Stimulated activated naive CD8-positive, alpha-beta T cell treated with anti-CD3 and anti-CD28 coated beads, Interleukin-15, amount 100 ng/mL, for 72 hours (primary cell): ENCODE measurements at regions not wholly inside any gene's neighbourhood (a gene's known extent, or its start where the extent isn't known, plus 50 kb on each side); places are given as distances from the start of the nearest gene placed in this dataset.
A peak's percentile ranks its signal among the peaks of the same experiment; 100 is the strongest.
"Not testable (repeated sequence)": the region's sequence is repeated elsewhere in the genome, so short reads cannot be mapped to it uniquely, and the experiment has no call there.

Experiments
- ATAC-seq: fragments of 150-1000 bp; cut with Tn5 transposase; 2 replicates; pipeline ENCODE4 v1.10.0; 2021; ENCODE audit warnings: mild to moderate bottlenecking, moderate library complexity
- DNase-seq, 2 donors: peaks; one replicate each; pipeline ENCODE4 v3.0.0; 2021 to 2022
- H3K27ac Mint-ChIP-seq, 2 donors: one replicate each; pipeline ENCODE4 v1.8.0; 2022; ENCODE audit warnings: mild to moderate bottlenecking in 2 of 2, mixed read lengths in 2 of 2, moderate library complexity in 2 of 2
- H3K27me3 Mint-ChIP-seq: one replicate; pipeline ENCODE4 v1.8.0; 2022; ENCODE audit warnings: mixed read lengths
- H3K4me1 Mint-ChIP-seq: one replicate; pipeline ENCODE4 v1.8.0; 2022; ENCODE audit warnings: mild to moderate bottlenecking, mixed read lengths
- H3K4me3 Mint-ChIP-seq, 2 donors: one replicate each; pipeline ENCODE4 v1.8.0; 2022; ENCODE audit warnings: mild to moderate bottlenecking in 2 of 2, mixed read lengths in 2 of 2, moderate library complexity in 1 of 2
- H3K9me3 Mint-ChIP-seq, 2 donors: one replicate each; pipeline ENCODE4 v1.8.0; 2022; ENCODE audit warnings: mixed read lengths in 2 of 2

DNA sequence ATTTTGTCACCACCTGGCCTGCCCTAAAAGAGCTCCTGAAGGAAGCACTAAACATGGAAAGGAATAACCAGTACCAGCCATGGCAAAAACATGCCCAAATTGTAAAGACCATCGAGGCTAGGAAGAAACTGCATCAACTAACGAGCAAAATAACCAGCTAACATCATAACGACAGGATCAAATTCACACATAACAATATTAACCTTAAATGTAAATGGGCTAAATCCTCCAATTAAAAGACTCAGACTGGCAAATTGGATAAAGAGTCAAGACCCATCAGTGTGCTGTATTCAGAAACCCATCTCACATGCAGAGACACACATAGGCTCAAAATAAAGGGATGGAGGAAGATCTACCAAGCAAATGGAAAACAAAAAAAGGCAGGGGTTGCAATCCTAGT is 264.3 kb upstream of the XYLT1 start:
- peaks cover 7 to 13% of the 10 kb centered on the region in 2 donors for H3K9me3 Mint-ChIP-seq
- not testable (repeated sequence) for H3K4me3 Mint-ChIP-seq, H3K4me1 Mint-ChIP-seq, ATAC-seq, H3K27me3 Mint-ChIP-seq, DNase-seq, H3K27ac Mint-ChIP-seq

DNA sequence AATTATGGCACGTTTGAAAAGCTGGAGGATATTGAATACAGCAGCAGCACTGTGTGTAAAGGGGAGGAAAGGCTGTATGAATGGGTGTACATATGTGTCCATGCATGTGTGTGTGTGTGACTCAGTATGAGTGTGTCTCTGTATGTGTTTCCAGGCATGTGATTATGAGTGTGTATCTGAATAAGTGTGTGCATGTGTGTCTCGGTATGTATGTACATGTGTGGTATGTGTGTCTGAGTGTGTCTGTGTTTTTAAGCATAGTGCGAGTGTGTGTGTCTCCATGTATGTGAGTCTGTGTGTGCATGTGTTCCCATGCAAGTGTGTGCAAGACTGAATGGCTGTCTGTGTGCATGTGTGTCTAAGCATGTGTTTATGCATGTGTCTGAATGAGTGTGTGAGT is 259.1 kb upstream of the XYLT1 start:
- Mint-ChIP-seq H3K4me1 (no peaks in the 10 kb centered on the region), H3K4me3 (no peak overlapping the region), H3K9me3 (peaks cover 0 to 13% of the 10 kb centered on the region in 2 donors), H3K27ac (no peak overlapping the region), H3K27me3 (peaks cover 18% of the 10 kb centered on the region)
- no peak for DNase-seq
- no peak for ATAC-seq

DNA sequence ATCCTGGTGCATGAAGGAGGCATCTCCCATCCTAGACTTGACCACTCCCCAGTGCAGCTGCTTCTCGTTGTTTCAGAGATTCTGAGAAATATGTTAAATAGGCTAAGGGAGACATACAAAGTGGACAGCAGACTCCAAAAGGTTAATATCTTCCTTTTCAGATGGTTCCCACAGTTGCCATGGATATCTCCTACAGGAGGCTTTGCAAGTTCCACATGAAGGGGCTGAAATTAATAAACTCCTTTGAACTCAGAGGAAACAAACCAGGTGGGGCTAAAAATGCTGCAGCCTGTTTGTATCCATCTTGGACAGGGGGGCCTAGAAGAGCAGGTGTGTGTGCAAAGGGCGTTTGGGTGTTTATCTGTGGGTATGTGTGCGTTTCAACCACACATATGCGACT is 257.4 kb upstream of the XYLT1 start:
- ATAC-seq (no peak), DNase-seq (no peak)
- Mint-ChIP-seq H3K27me3 (peaks cover 18% of the 10 kb centered on the region), H3K4me3 (no peak overlapping the region), H3K27ac (no peak overlapping the region), H3K4me1 (no peaks in the 10 kb centered on the region), H3K9me3 (peaks cover 0 to 6% of the 10 kb centered on the region in 2 donors)

- no peak for DNase-seq
- peaks cover 31% of the 10 kb centered on the region for H3K27me3 Mint-ChIP-seq
Measured at GRCh38 chr16:17724242-17724898, 253.6 kb upstream of the XYLT1 start.

DNA sequence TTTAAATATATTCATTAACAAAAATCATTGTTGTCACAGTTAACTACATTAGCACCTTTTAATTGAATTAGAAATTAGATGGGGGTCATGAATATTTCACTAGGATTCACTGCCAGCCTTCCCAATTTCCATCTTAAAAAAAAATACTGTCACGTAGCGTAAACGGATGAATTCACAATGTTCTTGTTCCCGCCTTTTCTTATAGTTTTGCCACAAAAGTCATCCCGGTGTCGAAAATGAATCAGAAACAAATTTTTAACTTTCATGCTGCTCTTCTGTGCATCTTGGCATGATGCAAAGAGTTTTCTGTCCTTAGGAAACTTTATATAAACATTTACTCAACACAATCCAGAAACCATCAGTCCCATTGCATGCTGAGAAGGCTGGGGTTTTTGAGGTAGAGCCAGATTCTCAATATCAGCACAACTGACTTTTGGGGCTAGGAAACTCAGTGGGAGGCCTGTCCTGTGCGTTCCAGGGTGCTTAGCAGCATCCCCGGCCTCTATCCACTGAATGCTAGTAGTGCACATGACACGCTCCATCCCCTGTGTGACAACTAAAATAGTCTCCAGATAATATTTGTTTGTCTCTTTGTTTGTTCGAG is 252.9 kb upstream of the XYLT1 start:
- Mint-ChIP-seq H3K9me3 (no peaks in the 10 kb centered on the region), H3K27me3 (peaks cover 23% of the 10 kb centered on the region), H3K4me3 (no peak overlapping the region), H3K27ac (no peak overlapping the region), H3K4me1 (no peaks in the 10 kb centered on the region)
- DNase-seq = no peak
- ATAC-seq = no peak

More at GRCh38 chr16:17724242-17724898, 253.6 kb upstream of the XYLT1 start:
- Mint-ChIP-seq H3K9me3 (no peaks in the 10 kb centered on the region), H3K4me3 (no peak overlapping the region), H3K4me1 (no peaks in the 10 kb centered on the region), H3K27ac (peak overlapping the region in 1 of 2 donors; percentile 59)
- ATAC-seq = no peak

GRCh38 chr16:17718495-17718894 is 247.7 kb upstream of the XYLT1 start:
- Mint-ChIP-seq H3K27ac (no peak overlapping the region), H3K27me3 (peaks cover 32% of the 10 kb centered on the region), H3K4me3 (no peak overlapping the region), H3K4me1 (no peaks in the 10 kb centered on the region), H3K9me3 (peaks cover 0 to 4% of the 10 kb centered on the region in 2 donors)
- DNase-seq = no peak
- ATAC-seq = no peak

DNA sequence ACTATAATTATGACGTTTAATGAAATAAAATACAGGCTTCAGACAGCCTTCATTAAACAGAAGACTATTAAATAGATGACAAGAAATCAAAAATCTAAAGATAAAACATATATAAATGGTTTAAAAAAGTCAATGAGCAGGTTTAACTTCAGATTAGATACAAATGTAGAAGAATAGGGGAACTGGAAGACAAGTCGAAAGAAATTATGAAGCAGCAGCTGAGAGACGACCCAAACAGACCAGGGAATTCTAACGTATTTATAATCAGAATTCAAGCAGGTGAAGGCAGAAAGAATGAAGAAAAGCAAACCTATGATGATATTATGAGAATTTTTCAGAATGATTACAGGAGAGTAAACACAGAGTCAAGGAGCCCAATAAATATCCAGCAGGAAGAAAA is 235.1 kb upstream of the XYLT1 start:
- Mint-ChIP-seq H3K4me1 (no peaks in the 10 kb centered on the region), H3K27ac (no peak overlapping the region), H3K4me3 (no peak overlapping the region), H3K9me3 (peaks cover 10 to 13% of the 10 kb centered on the region in 2 donors), H3K27me3 (peaks cover 12% of the 10 kb centered on the region)
- DNase-seq (no peak), ATAC-seq (no peak)

GRCh38 chr16:17696616-17697015 is 225.9 kb upstream of the XYLT1 start:
- Mint-ChIP-seq H3K4me3 (no peak overlapping the region), H3K27ac (no peak overlapping the region), H3K27me3 (peaks cover 49% of the 10 kb centered on the region), H3K9me3 (peaks cover 0 to 2% of the 10 kb centered on the region in 2 donors), H3K4me1 (no peaks in the 10 kb centered on the region)
- ATAC-seq (no peak), DNase-seq (no peak)

DNA sequence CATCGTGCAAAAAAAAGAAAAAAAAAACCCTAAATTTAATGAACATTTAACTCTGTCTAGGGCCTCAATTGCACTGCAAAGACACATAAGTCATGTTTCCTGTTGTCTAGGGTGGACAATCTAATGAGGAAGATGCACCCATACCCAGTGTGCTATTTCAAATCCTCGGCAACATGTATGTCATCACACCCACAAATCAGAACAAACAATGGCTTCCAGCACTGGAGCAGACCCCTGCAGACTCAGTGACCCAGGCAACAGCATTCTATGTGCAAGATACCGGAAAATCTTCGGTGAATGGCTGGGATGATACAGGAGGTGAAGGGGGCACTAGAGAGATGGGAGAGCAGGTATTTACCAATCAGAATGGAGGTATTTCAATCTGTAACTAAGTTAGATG is 221.7 kb upstream of the XYLT1 start:
- ATAC-seq (no peak), DNase-seq (no peak)
- Mint-ChIP-seq H3K4me1 (no peaks in the 10 kb centered on the region), H3K9me3 (no peaks in the 10 kb centered on the region), H3K4me3 (no peak overlapping the region), H3K27me3 (peaks cover 52% of the 10 kb centered on the region), H3K27ac (no peak overlapping the region)

DNA sequence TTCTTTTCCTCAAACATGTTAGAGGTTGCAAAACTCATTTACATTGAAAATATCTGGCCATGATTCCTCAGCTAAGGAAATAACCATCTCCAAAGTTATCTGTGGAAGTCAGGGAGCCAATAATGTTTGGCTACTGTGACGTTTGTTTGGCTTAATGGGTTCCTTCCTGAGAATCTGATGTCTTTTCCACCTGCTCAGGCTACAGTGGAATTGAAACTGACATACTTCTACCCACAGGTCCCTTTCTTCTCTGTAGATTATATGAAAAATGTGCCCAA is 221.1 kb upstream of the XYLT1 start:
- no peak for DNase-seq
- ATAC-seq = no peak
- H3K9me3 Mint-ChIP-seq = no peaks in the 10 kb centered on the region
- H3K27me3 Mint-ChIP-seq = peaks cover 52% of the 10 kb centered on the region
- no peak overlapping the region for H3K27ac Mint-ChIP-seq
- H3K4me3 Mint-ChIP-seq = no peak overlapping the region
- no peaks in the 10 kb centered on the region for H3K4me1 Mint-ChIP-seq

- no peaks in the 10 kb centered on the region for H3K9me3 Mint-ChIP-seq
- ATAC-seq (no peak), DNase-seq (no peak)
- peak overlapping the region in 1 of 2 donors; percentile 48 for H3K27ac Mint-ChIP-seq
- no peak overlapping the region for H3K4me3 Mint-ChIP-seq
- H3K27me3 Mint-ChIP-seq = peaks cover 54% of the 10 kb centered on the region
- H3K4me1 Mint-ChIP-seq = no peaks in the 10 kb centered on the region
Measured at GRCh38 chr16:17691106-17691898, 220.5 kb upstream of the XYLT1 start.

GRCh38 chr16:17685447-17685846 is 214.7 kb upstream of the XYLT1 start:
- no peak overlapping the region for H3K4me3 Mint-ChIP-seq
- no peaks in the 10 kb centered on the region for H3K4me1 Mint-ChIP-seq
- peaks cover 32% of the 10 kb centered on the region for H3K27me3 Mint-ChIP-seq
- ATAC-seq (no peak), DNase-seq (no peak)
- H3K27ac Mint-ChIP-seq = no peak overlapping the region
- peaks cover 4 to 5% of the 10 kb centered on the region in 2 donors for H3K9me3 Mint-ChIP-seq

DNA sequence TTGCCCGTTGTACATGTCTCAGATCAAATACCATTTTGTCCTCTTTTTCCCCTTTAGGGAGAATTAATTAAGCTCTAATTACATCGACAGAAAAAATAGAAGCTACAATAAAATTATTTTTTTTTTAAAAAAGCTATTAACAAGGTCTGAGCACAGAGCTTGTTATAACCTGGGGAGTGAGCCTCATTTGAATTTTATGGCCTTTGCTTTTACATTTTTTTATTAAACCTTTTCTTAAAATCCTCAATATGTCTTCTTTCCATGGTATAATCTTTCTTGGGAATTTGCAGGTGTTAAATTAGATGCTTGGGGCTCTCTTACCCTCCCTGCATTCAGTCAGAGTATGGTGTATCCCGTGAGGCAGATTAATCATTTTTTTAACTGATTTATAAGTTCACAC is 212.5 kb upstream of the XYLT1 start:
- no peak for DNase-seq
- Mint-ChIP-seq H3K27me3 (peaks cover 15% of the 10 kb centered on the region), H3K4me3 (no peak overlapping the region), H3K4me1 (no peaks in the 10 kb centered on the region), H3K27ac (no peak overlapping the region), H3K9me3 (peaks cover 9 to 11% of the 10 kb centered on the region in 2 donors)
- ATAC-seq = no peak

DNA sequence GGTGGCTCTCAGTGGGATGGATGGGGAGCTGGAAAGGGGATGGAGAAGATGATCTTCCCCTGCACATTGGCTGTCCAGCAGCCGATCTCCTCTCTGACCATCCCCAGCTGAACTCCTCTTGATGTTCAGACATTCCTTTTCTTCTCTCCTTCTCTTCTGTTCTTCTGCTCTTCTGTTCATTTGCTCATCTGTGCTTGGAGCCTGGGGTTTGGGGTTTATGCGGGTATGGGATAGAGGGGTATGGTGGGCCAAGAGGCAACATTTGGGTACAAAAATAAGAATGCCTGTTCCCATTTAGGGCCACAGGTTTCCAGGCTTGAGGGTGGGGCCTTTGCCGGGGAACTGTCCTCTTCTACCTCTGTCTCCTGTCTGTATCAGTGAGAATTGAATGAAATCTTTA is 205.4 kb upstream of the XYLT1 start:
- Mint-ChIP-seq H3K27me3 (peaks cover 23% of the 10 kb centered on the region), H3K9me3 (peaks cover 9 to 11% of the 10 kb centered on the region in 2 donors), H3K4me3 (no peak overlapping the region), H3K27ac (no peak overlapping the region), H3K4me1 (no peaks in the 10 kb centered on the region)
- ATAC-seq = no peak
- DNase-seq = no peak

DNA sequence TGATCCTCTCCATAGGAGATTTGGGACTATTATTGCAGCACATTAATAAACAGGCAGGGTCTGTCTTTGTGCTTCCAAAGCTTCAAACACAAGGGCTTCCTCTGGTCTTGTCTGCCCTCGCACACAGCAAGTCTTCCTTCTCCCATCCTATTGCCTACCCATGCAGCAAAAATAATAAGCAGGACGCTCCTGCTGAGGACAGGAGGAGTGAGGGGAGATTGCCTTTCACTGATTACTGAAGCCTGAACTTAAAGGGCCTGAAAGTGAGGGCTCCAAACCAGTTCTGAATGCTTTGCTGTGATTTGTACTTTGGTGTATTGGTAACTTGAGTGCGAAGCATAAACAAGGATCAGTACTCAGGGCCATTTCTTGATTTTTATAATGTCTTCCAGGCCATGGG is 197.6 kb upstream of the XYLT1 start:
- no peak overlapping the region for H3K4me3 Mint-ChIP-seq
- H3K27ac Mint-ChIP-seq = no peak overlapping the region

DNA sequence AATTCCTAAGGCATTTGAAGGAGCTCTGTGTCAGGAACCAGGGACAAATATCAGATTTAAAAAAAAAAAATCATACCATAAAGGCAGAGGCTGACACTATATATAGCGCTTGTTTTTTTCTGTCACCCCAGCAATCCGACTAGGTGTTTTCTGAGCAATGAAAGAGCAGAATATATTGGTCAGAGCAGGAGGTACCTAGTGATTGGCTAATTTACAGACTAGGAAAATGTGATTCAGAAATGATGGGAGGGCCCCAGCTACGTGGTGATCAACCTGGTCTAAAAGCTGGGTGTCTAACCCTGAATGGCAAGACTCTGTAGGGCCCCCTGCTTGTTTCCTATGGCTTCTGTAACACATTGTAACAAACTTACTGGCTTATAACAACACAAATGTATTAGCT is 195.5 kb upstream of the XYLT1 start:
- Mint-ChIP-seq H3K4me3 (no peak overlapping the region), H3K27me3 (peaks cover 9% of the 10 kb centered on the region), H3K27ac (no peak overlapping the region), H3K9me3 (no peaks in the 10 kb centered on the region), H3K4me1 (no peaks in the 10 kb centered on the region)
- ATAC-seq (no peak), DNase-seq (no peak)

More for the DNA sequence above, 197.6 kb upstream of the XYLT1 start:
- no peaks in the 10 kb centered on the region for H3K9me3 Mint-ChIP-seq
- H3K27me3 Mint-ChIP-seq = peaks cover 15% of the 10 kb centered on the region
- H3K4me1 Mint-ChIP-seq = no peaks in the 10 kb centered on the region
- DNase-seq = no peak
- ATAC-seq = no peak
